ENCODE measurements at regions not wholly inside any gene's neighbourhood (a gene's known extent, or its start where the extent isn't known, plus 50 kb on each side); places are given as distances from the start of the nearest gene placed in this dataset.

DNA sequence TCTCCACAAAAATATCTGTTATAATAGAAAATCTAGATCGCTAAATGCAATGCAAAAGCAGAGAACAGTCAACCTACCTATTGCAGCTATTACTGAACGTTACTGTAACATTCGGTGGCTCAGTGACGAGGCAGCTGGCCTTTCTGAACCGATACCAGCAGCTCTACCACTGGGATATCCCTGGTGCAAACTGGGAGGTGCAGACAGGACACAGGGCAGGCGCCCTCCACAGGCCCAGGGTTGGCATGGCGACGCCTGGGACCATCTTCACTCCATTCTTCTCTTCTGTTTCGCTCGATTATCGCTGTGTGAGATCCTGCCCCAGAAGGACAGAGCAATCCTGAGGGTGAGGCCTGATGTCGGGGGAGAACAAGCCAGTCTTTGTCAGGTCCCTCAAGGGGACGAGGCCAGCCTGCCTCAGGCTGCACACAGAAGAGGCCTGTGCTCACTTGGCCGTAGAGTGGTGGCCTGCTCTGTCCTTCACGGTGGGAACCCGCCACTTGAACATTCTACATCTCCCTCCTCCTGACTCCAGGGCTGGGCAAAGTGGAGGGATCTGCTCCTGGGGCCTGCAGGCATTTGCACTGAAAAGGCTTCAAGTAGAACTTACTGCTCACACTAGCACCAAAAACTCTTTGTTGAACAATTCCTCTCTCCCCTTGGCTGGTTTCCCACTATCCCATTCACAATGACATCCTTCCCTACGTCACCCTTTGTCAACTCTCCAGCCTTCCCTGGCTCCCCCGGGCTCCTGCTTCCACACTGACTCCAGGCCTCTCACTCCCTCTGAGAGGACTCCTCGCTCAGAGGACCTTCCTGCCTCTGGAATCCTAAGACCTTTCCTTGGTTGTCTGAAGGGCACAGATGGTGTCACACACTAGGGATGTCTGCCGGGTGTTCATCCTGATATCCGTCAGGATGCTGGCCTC is 49.7 kb downstream of the CYRIA start:
- H3K36me3 Mint-ChIP-seq (ENCODE audit: low read depth), result no peaks in the 10 kb centered on the region

DNA sequence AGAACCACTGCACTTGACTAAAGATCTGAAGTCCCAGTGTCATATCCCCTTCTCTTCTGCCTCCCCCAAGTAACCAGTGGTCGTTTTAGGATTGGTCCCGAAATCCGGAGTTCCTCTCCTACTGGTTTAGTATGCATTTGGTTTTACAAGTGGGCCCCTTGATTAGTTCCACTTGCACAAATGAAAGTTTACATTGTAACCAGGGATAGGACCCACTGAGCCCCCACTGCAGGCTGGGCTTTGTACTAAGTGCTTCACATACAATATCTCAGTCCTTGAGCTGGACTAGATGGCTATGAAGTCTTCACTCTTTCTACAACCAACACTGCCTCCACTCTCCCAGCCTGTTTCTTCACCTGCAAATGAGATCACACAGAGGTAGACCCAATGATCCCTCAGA is 50.4 kb downstream of the CYRIA start:
- Mint-ChIP-seq H3K36me3 (ENCODE audit: low read depth) (no peaks in the 10 kb centered on the region), H3K9me3 (no peaks in the 10 kb centered on the region), H3K4me1 (ENCODE audit: low read depth) (no peaks in the 10 kb centered on the region), H3K27ac (no peak overlapping the region), H3K27me3 (ENCODE audit: low read depth) (peaks cover 20% of the 10 kb centered on the region), H3K4me3 (no peak overlapping the region)
- CTCF ChIA-PET, result interaction anchor here (1.7 to 3.8 kb wide), 3 partner anchors 9 to 142 kb away, joined by 4 to 30 read pairs (median 8); no protein-coding TSS in a partner anchor
- DNase-seq, result no peak
- intact Hi-C loops (cut with micrococcal nuclease), result no loop called here

More for the DNA sequence above, 49.7 kb downstream of the CYRIA start:
- H3K4me1 Mint-ChIP-seq (ENCODE audit: low read depth), result no peaks in the 10 kb centered on the region
- H3K4me3 Mint-ChIP-seq, result no peak overlapping the region
- no peak for DNase-seq
- no peaks in the 10 kb centered on the region for H3K9me3 Mint-ChIP-seq
- H3K27me3 Mint-ChIP-seq (ENCODE audit: low read depth), result peaks cover 20% of the 10 kb centered on the region
- CTCF ChIA-PET, result interaction anchor here (1.7 to 3.8 kb wide), 4 partner anchors 9 to 141 kb away, joined by 4 to 30 read pairs (median 17); no protein-coding TSS in a partner anchor
- H3K27ac Mint-ChIP-seq, result no peak overlapping the region
- intact Hi-C loops (cut with micrococcal nuclease), result no loop called here

DNA sequence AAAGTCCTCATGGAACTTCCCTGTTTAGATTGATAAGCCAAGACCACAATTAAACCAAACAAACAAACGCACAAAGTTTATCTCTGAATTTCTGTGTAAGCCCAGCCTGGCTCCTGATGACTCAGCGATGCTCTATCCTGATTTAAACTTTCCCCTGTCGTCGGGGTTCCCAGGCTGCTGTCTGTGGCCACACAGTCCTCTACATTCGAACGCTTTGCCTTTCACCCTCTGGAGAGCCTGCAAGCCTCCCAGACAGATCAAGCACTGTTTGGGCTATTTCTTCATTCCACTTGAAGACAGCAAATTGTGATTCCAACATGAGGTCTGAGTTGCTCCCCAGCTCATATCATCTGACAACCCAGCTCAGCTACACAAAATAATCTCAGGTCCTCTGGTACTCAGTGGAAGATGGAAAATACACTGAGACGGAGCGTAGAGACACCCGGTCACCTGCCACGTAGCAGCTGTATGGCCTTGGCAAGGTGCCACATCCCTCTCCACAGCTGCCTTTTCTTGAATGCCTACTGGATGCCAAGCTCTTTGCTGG is 51.2 kb downstream of the CYRIA start:
- no peak overlapping the region for H3K4me3 Mint-ChIP-seq
- no peaks in the 10 kb centered on the region for H3K4me1 Mint-ChIP-seq (ENCODE audit: low read depth)
- DNase-seq, result no peak
- no peak overlapping the region for H3K27ac Mint-ChIP-seq
- H3K9me3 Mint-ChIP-seq, result no peaks in the 10 kb centered on the region
- H3K27me3 Mint-ChIP-seq (ENCODE audit: low read depth), result peaks cover 20% of the 10 kb centered on the region
- CTCF ChIA-PET, result interaction anchor here (1.7 to 3.8 kb wide), 3 partner anchors 10 to 142 kb away, joined by 4 to 30 read pairs (median 8); no protein-coding TSS in a partner anchor
- H3K36me3 Mint-ChIP-seq (ENCODE audit: low read depth), result no peaks in the 10 kb centered on the region
- intact Hi-C loops (cut with micrococcal nuclease), result no loop called here

DNA sequence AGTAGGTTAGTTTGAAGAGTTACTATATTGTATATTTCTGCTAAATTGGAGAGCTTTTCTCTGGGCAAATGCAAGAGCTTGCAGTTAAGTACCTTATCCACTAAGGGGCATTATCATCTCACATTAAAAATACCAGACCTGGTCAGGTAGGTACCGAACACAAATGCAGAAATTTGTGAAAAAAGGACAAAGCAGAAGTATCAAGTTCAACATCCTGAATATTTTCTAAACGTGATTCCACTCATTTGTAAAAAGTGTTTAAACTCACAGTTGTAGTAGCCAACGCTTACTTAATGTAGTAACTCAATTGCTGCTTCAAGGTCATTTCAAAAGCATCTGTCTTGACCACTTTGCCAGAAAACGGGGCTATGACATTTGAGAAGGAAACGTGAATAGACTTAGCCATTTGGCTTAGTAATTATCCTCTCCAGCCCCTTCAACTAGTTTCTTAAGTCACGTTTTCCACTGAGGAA is 52.1 kb downstream of the CYRIA start:
- intact Hi-C loops (cut with micrococcal nuclease), result loop anchor here (1.0 kb wide), 1 partner anchor 144 kb away; no protein-coding TSS in a partner anchor
- H3K9me3 Mint-ChIP-seq, result no peaks in the 10 kb centered on the region
- H3K27me3 Mint-ChIP-seq (ENCODE audit: low read depth), result peaks cover 20% of the 10 kb centered on the region
- no peak for DNase-seq
- H3K4me3 Mint-ChIP-seq, result no peak overlapping the region
- CTCF ChIA-PET, result interaction anchor here (0.7 to 3.8 kb wide), 5 partner anchors 27 to 674 kb away, joined by 3 to 30 read pairs (median 4); no protein-coding TSS in a partner anchor
- no peaks in the 10 kb centered on the region for H3K36me3 Mint-ChIP-seq (ENCODE audit: low read depth)
- H3K4me1 Mint-ChIP-seq (ENCODE audit: low read depth), result no peaks in the 10 kb centered on the region
- H3K27ac Mint-ChIP-seq, result no peak overlapping the region

DNA sequence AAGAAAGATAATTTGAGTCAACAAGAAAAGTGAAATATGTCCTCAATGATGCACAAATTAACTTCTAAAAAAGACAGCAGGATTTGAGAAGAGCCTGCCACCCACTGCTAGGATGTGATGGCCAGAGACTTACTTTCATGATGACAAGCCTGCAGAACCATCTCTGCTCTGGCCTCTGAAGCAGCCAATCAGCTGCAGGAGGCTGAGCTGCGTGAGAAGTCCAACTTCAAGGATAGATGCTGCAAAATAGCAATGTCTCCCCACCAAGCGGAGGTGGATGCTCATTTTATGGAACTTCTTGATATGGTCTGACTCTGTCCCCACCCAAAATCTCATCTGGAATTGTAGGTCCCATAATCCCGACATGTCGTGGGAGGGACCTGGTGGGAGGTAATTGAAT is 53.1 kb downstream of the CYRIA start:
- no peaks in the 10 kb centered on the region for H3K4me1 Mint-ChIP-seq (ENCODE audit: low read depth)
- CTCF ChIA-PET, result interaction anchor here (0.9 to 3.8 kb wide), 3 partner anchors 10 to 144 kb away, joined by 3 to 30 read pairs (median 3); no protein-coding TSS in a partner anchor
- no peak overlapping the region for H3K4me3 Mint-ChIP-seq
- H3K27me3 Mint-ChIP-seq (ENCODE audit: low read depth), result peaks cover 20% of the 10 kb centered on the region
- H3K27ac Mint-ChIP-seq, result no peak overlapping the region
- H3K36me3 Mint-ChIP-seq (ENCODE audit: low read depth), result no peaks in the 10 kb centered on the region
- intact Hi-C loops (cut with micrococcal nuclease), result no loop called here
- DNase-seq, result no peak
- no peaks in the 10 kb centered on the region for H3K9me3 Mint-ChIP-seq

DNA sequence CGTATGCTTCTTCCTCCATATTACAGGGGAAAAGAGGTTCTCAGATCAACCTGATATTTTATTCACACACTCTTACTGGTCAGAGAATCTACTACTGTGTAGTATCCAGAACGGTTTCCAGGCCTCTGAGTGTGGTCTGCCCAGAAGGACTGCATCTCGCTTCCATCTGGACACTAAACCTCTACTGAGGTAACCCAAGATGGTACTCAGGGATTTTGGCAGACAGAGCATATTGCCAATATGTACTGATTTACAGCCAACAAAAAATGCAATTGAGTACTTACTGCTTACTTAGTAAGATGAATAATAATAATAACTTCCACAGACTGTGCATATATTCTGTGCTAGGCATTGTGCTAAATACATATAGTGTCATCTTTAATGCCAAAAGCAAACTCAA is 55.8 kb downstream of the CYRIA start:
- Mint-ChIP-seq H3K4me1 (ENCODE audit: low read depth) (no peaks in the 10 kb centered on the region), H3K27me3 (ENCODE audit: low read depth) (peaks cover 16% of the 10 kb centered on the region), H3K4me3 (no peak overlapping the region), H3K27ac (no peak overlapping the region), H3K9me3 (no peaks in the 10 kb centered on the region), H3K36me3 (ENCODE audit: low read depth) (no peaks in the 10 kb centered on the region)
- intact Hi-C loops (cut with micrococcal nuclease), result loop anchor here (1.0 to 10.0 kb wide), 5 partner anchors 56 to 972 kb away; partner anchors contain the start of gene MYCN
- CTCF ChIA-PET, result interaction anchor here (0.6 to 1.9 kb wide), 15 partner anchors 9 to 939 kb away, joined by 3 to 15 read pairs (median 4); partner anchors contain the start of gene MYCN
- DNase-seq, result no peak

DNA sequence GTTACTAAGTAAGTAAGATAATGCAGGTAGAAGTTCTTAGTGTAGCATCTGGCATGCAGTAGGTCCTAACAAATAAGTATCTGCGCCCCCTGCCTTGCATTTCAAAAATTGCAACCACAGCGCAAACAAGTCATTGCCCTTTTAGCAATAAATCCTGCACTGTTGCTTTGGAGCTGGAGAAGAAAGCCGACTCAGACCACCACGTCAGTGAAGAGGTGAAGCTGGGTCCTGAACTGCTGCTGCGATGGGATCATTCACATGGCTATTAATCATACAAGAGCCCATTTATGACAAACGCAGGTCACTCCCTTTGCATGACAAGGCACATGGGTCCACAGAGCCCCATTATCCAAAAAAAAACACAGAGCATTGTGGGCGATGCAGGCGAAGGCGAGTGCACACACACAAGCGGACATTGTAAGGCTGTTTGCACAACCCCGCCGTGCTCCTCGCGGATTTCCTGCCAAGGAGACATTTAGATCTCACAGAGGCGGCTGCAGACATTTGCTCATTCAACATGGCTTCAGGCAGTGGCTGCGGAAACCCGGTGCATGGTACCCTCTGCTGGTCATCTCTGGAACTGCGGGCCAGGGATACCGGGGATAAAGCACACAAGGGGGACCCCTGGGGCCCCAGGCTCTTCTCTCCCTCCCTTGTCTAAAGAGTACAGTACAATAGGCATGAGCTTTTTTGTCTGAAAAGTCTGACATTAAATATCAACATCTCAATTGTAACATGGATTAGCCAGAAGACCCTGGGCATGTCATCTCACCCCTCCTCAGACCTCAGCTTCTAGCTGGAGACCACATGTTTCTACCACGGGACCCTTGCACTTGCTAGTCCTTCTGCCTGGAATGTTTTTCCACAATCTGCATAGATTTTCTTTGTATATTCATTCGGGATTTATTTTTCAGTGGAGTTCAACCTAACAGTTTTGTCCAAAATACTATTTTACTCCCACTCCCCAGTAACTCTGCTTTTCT is 56.7 kb downstream of the CYRIA start:
- Mint-ChIP-seq H3K4me3 (peak overlapping the region; percentile 78), H3K27ac (no peak overlapping the region), H3K27me3 (ENCODE audit: low read depth) (peaks cover 9% of the 10 kb centered on the region), H3K4me1 (ENCODE audit: low read depth) (no peaks in the 10 kb centered on the region), H3K36me3 (ENCODE audit: low read depth) (no peaks in the 10 kb centered on the region), H3K9me3 (no peaks in the 10 kb centered on the region)
- peak; percentile 93 for DNase-seq
- intact Hi-C loops (cut with micrococcal nuclease), result loop anchor here (1.0 to 10.0 kb wide), 5 partner anchors 56 to 972 kb away; partner anchors contain the start of gene MYCN
- CTCF ChIA-PET, result interaction anchor here (0.6 to 1.9 kb wide), 32 partner anchors 9 to 938 kb away, joined by 3 to 15 read pairs (median 4); partner anchors contain the start of gene MYCN

DNA sequence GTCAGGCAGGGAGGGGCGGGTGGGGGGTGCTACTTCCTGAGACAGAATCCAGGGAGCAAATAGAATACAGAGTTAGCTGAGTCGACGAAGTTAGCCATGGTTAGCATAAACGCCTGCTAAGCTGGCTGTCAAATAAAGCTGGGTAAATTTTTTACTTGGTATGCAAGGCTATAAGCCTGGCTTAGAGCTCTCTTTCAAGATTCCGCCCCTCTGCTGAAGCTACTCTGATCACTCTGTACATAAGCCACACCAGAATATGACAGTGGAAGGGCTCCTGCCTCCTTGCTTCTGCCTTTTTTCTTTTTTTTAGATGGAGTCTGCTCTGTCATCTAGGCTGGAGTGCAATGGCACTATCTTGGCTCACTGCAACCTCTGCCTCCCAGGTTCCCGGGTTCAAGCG is 58.3 kb downstream of the CYRIA start:
- DNase-seq, result no peak
- intact Hi-C loops (cut with micrococcal nuclease), result loop anchor here (10.0 kb wide), 1 partner anchor 322 kb away; no protein-coding TSS in a partner anchor
- no peaks in the 10 kb centered on the region for H3K36me3 Mint-ChIP-seq (ENCODE audit: low read depth)
- no peak overlapping the region for H3K4me3 Mint-ChIP-seq
- no peaks in the 10 kb centered on the region for H3K4me1 Mint-ChIP-seq (ENCODE audit: low read depth)
- H3K9me3 Mint-ChIP-seq, result no peaks in the 10 kb centered on the region
- H3K27me3 Mint-ChIP-seq (ENCODE audit: low read depth), result peaks cover 10% of the 10 kb centered on the region
- CTCF ChIA-PET, result interaction anchor here (1.3 to 1.4 kb wide), 3 partner anchors 81 to 668 kb away, joined by 7 to 8 read pairs (median 7); partner anchors contain the start of gene MYCN
- no peak overlapping the region for H3K27ac Mint-ChIP-seq

DNA sequence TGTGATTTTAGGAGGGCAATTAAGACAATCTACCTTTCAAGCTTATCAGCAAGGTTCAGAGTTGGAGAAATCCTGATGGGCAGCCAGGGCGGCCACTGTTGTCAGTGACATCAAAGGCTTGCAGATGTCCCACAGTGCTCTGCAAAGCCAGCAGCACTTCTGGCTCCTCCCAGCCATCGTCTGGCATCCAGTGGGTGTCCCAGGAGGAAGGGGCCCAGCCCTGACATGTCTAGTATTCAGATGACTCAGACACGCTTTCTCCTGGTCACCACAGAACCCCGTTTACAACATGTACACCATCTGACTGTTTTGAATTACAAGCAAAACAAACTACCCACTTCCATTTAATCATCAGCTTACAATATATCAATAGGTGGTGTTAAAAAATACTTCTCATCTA is 61.4 kb downstream of the CYRIA start:
- H3K36me3 Mint-ChIP-seq (ENCODE audit: low read depth), result no peaks in the 10 kb centered on the region
- intact Hi-C loops (cut with micrococcal nuclease), result loop anchor here (10.0 kb wide), 1 partner anchor 319 kb away; no protein-coding TSS in a partner anchor
- DNase-seq, result no peak
- peaks cover 19% of the 10 kb centered on the region for H3K27me3 Mint-ChIP-seq (ENCODE audit: low read depth)
- H3K9me3 Mint-ChIP-seq, result no peaks in the 10 kb centered on the region
- H3K4me3 Mint-ChIP-seq, result no peak overlapping the region
- H3K4me1 Mint-ChIP-seq (ENCODE audit: low read depth), result no peaks in the 10 kb centered on the region
- no peak overlapping the region for H3K27ac Mint-ChIP-seq
- CTCF ChIA-PET, result interaction anchor here (0.8 kb wide), 1 partner anchor 78 kb away, joined by 4 read pairs; no protein-coding TSS in a partner anchor

DNA sequence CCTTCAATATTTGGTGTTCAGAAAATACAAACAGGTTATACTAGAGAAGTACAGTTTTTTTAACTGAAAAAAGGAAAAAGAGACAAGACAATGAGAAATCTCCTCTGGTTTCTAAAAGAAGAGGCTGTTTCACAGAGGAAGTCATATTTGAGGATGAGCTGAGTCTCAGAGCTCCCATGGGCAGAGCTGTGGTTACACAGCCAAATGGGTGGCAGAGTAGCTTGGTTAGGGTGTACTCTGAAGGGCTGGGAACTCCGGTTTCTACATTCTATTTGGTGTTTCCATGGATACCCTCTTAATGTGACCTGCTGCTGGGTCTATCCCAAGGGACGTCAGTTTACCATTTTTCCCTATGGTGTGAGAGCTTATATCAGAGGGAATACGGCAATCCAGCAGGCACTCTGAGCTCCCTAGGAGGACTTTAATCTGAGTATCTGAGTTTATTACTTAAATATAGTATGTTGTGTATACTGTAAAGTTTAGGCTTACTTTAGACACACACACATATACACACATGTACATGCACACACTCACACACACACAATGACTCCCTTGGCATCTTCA is 74.2 kb downstream of the CYRIA start:
- intact Hi-C loops (cut with micrococcal nuclease), result no loop called here
- Mint-ChIP-seq H3K4me3 (no peak overlapping the region), H3K9me3 (no peaks in the 10 kb centered on the region), H3K36me3 (ENCODE audit: low read depth) (no peaks in the 10 kb centered on the region), H3K4me1 (ENCODE audit: low read depth) (no peaks in the 10 kb centered on the region), H3K27ac (no peak overlapping the region), H3K27me3 (ENCODE audit: low read depth) (no peaks in the 10 kb centered on the region)
- DNase-seq, result no peak
- CTCF ChIA-PET, result interaction anchor here (1.0 to 1.7 kb wide), 2 partner anchors 17 to 37 kb away, joined by 3 read pairs; no protein-coding TSS in a partner anchor

DNA sequence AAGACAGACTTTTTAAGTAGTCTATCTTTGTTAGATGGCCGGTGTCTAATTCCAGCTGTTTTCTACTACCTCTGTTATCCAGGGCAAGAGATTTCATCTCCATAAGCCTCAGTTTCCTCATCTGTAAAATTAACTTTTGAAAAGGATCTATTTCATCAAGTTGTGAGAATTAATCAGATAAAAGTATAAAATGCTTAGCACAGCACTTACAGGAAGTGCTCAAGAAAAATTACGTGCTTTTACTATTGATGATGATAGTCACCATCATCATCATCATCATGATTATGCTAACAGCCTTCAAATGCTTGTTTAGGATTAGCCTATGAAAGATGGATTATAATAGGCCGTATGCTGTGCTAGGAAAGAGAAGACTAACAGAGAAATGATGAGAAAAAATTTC is 76.2 kb downstream of the CYRIA start:
- DNase-seq, result no peak
- Mint-ChIP-seq H3K4me3 (no peak overlapping the region), H3K4me1 (ENCODE audit: low read depth) (no peaks in the 10 kb centered on the region), H3K9me3 (no peaks in the 10 kb centered on the region), H3K36me3 (ENCODE audit: low read depth) (no peaks in the 10 kb centered on the region), H3K27ac (no peak overlapping the region), H3K27me3 (ENCODE audit: low read depth) (no peaks in the 10 kb centered on the region)
- intact Hi-C loops (cut with micrococcal nuclease), result no loop called here
- CTCF ChIA-PET, result no interaction called here

Data from activated naive CD4-positive, alpha-beta T cell treated with anti-CD3 and anti-CD28 coated beads for 36 hours (primary cell).